Endodermal cell (in vitro differentiated cells): ENCODE measurements at regions not wholly inside any gene's neighbourhood (a gene's known extent, or its start where the extent isn't known, plus 50 kb on each side); places are given as distances from the start of the nearest gene placed in this dataset.
"Not testable (repeated sequence)": the region's sequence is repeated elsewhere in the genome, so short reads cannot be mapped to it uniquely, and the experiment has no call there.

Experiments used
- DNase-seq: peaks from one replicate; pipeline ENCODE4 v3.0.0-alpha.2; 2017
- H3K27ac ChIP-seq: 2 replicates; pipeline ENCODE4 v1.5.1; 2013; ENCODE audit warnings: mild to moderate bottlenecking, low read depth, low read length, moderate library complexity
- H3K27me3 ChIP-seq: 2 replicates; pipeline ENCODE4 v1.6.1; 2013; ENCODE audit warnings: mild to moderate bottlenecking, low read length, moderate library complexity; ENCODE audit not compliant: insufficient read depth, control insufficient read depth, poor library complexity, severe bottlenecking
- H3K36me3 ChIP-seq: 2 replicates; pipeline ENCODE4 v1.7.0; 2013; ENCODE audit warnings: mild to moderate bottlenecking, low read length, moderate library complexity; ENCODE audit not compliant: control insufficient read depth, insufficient read depth
- H3K4me1 ChIP-seq: one replicate; pipeline ENCODE4 v1.7.0; 2013; ENCODE audit warnings: low read length; ENCODE audit not compliant: control insufficient read depth, insufficient read depth
- H3K4me3 ChIP-seq: 2 replicates; pipeline ENCODE4 v1.5.1; 2013; ENCODE audit warnings: mild to moderate bottlenecking, low read length, moderate library complexity
- H3K9ac ChIP-seq: 2 replicates; pipeline ENCODE4 v1.6.1; 2013; ENCODE audit warnings: mild to moderate bottlenecking, low read length, moderate library complexity; ENCODE audit not compliant: poor library complexity, severe bottlenecking; ENCODE audit errors: extremely low read depth
- H3K9me3 ChIP-seq: 2 replicates; pipeline ENCODE4 v1.6.1; 2013; ENCODE audit warnings: mild to moderate bottlenecking, low read length, moderate library complexity; ENCODE audit not compliant: control insufficient read depth
- H3K27ac Mint-ChIP-seq: 2 replicates; pipeline ENCODE4 v1.8.0; 2020; ENCODE audit warnings: mixed read lengths
- H3K27me3 Mint-ChIP-seq: 2 replicates; pipeline ENCODE4 v1.8.0; 2021; ENCODE audit warnings: mild to moderate bottlenecking, mixed read lengths; ENCODE audit not compliant: insufficient read depth
- H3K36me3 Mint-ChIP-seq: 2 replicates; pipeline ENCODE4 v1.8.0; 2020; ENCODE audit warnings: low read depth, mixed read lengths
- H3K4me1 Mint-ChIP-seq: 2 replicates; pipeline ENCODE4 v1.8.0; 2020; ENCODE audit warnings: mixed read lengths
- H3K4me3 Mint-ChIP-seq: 2 replicates; pipeline ENCODE4 v1.8.0; 2020; ENCODE audit warnings: mild to moderate bottlenecking, moderate library complexity, mixed read lengths
- H3K9me3 Mint-ChIP-seq: 2 replicates; pipeline ENCODE4 v1.8.0; 2020; ENCODE audit warnings: mild to moderate bottlenecking, mixed read lengths
- CTCF ChIP-seq: fragments of 200-600 bp; sonication (generic); conservative IDR thresholded peaks from 2 replicates; pipeline ENCODE4 v1.5.0; 2021; ENCODE audit warnings: antibody characterized with exemption, mild to moderate bottlenecking
- WGBS, 2 experiments: methylation state at CpG; one replicate each; pipeline versions ENCODE4 v1.1.5 to v1.1.7; 2013; ENCODE audit warnings: missing lambda C conversion rate in 2 of 2, mixed read lengths in 1 of 2; ENCODE audit not compliant: insufficient coverage in 1 of 2, insufficient read length in 1 of 2; 5-methylcytosine and 5-hydroxymethylcytosine counted together

- no peaks in the 10 kb centered on the region for H3K36me3 ChIP-seq
- H3K9ac ChIP-seq: no peak overlapping the region
- no peaks in the 10 kb centered on the region for H3K9me3 ChIP-seq
- H3K4me3 ChIP-seq: no peak overlapping the region
- Mint-ChIP-seq H3K4me3 (no peak overlapping the region), H3K27ac (no peak overlapping the region), H3K4me1 (peaks cover 42% of the 10 kb centered on the region), H3K36me3 (no peaks in the 10 kb centered on the region), H3K9me3 (no peaks in the 10 kb centered on the region), H3K27me3 (no peaks in the 10 kb centered on the region)
- no peaks in the 10 kb centered on the region for H3K27me3 ChIP-seq
- TF ChIP-seq CTCF: no peak
- no peaks in the 10 kb centered on the region for H3K4me1 ChIP-seq
- H3K27ac ChIP-seq: no peak overlapping the region
- DNase-seq: no peak
These were observed 220.7 kb upstream of the GAP43 start for GRCh38 chr3:115402651-115403050.

GRCh38 chr3:115403786-115404185 is 219.5 kb upstream of the GAP43 start:
- 63 to 73% methylated on average over 1 to 2 of the region's 2 CpGs for WGBS, 2 experiments
- no peak for TF ChIP-seq CTCF
- no peak overlapping the region for H3K27ac Mint-ChIP-seq

GRCh38 chr3:115409596-115409995 is 213.7 kb upstream of the GAP43 start:
- Mint-ChIP-seq H3K27me3 (peaks cover 1% of the 10 kb centered on the region), H3K9me3 (no peaks in the 10 kb centered on the region), H3K4me1 (peaks cover 12% of the 10 kb centered on the region), H3K4me3 (no peak overlapping the region), H3K36me3 (no peaks in the 10 kb centered on the region), H3K27ac (no peak overlapping the region)
- H3K4me3 ChIP-seq: no peak overlapping the region
- DNase-seq: no peak
- WGBS, 2 experiments: 92 to 100% methylated on average over 3 to 5 of the region's 5 CpGs
- no peaks in the 10 kb centered on the region for H3K27me3 ChIP-seq
- no peaks in the 10 kb centered on the region for H3K36me3 ChIP-seq
- TF ChIP-seq CTCF: no peak
- no peak overlapping the region for H3K27ac ChIP-seq
- H3K9ac ChIP-seq: no peak overlapping the region
- H3K9me3 ChIP-seq: no peaks in the 10 kb centered on the region
- H3K4me1 ChIP-seq: no peaks in the 10 kb centered on the region

More at GRCh38 chr3:115403786-115404185, 219.5 kb upstream of the GAP43 start:
- Mint-ChIP-seq H3K4me1 (peaks cover 42% of the 10 kb centered on the region), H3K4me3 (no peak overlapping the region), H3K36me3 (no peaks in the 10 kb centered on the region), H3K9me3 (no peaks in the 10 kb centered on the region), H3K27me3 (peaks cover 1% of the 10 kb centered on the region)
- H3K27ac ChIP-seq: no peak overlapping the region
- H3K27me3 ChIP-seq: no peaks in the 10 kb centered on the region
- H3K36me3 ChIP-seq: no peaks in the 10 kb centered on the region
- H3K4me3 ChIP-seq: peak overlapping the region; percentile 14
- H3K9ac ChIP-seq: no peak overlapping the region
- no peaks in the 10 kb centered on the region for H3K9me3 ChIP-seq
- H3K4me1 ChIP-seq: no peaks in the 10 kb centered on the region
- peak; percentile 50 for DNase-seq

GRCh38 chr3:115414610-115415009 is 208.7 kb upstream of the GAP43 start:
- not testable (repeated sequence) for H3K4me3 ChIP-seq, H3K4me1 ChIP-seq, DNase-seq, H3K9ac ChIP-seq, H3K9me3 ChIP-seq, H3K9me3 Mint-ChIP-seq, H3K27me3 ChIP-seq, H3K4me1 Mint-ChIP-seq, H3K27ac ChIP-seq, H3K4me3 Mint-ChIP-seq, H3K27ac Mint-ChIP-seq, H3K27me3 Mint-ChIP-seq, H3K36me3 ChIP-seq, H3K36me3 Mint-ChIP-seq
- 94% methylated on average over 3 to 4 of the region's 4 CpGs for WGBS, 2 experiments
